ENCODE measurements at regions not wholly inside any gene's neighbourhood (a gene's known extent, or its start where the extent isn't known, plus 50 kb on each side); places are given as distances from the start of the nearest gene placed in this dataset.

DNA sequence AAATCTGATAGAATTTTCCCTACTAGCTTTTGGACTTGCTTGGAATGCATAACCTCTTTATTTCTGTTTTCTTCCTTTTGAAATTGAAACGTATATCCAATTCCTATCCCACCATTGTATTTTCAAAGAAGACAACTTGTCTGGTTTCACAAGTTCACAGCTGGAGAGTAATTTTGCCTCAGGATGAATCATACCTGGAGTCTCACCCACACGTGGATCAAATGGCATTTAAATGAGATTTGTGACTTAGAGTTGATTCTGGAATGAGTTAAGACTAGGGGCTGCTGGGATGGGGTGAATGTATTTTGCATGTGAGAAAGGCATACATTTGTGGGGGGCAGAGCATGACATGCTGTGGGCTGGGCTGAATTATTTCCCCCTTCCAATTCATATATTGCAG lies 516.5 kb upstream of the MGAT4C start:
- Histone ChIP-seq H3K27ac (no peak overlapping the region), H3K4me3 (no peak overlapping the region)
- TF ChIP-seq CTCF (IDR thresholded peaks at IDR 0.05), result no peak
- no peak for DNase-seq (ENCODE audit: low spot score)

DNA sequence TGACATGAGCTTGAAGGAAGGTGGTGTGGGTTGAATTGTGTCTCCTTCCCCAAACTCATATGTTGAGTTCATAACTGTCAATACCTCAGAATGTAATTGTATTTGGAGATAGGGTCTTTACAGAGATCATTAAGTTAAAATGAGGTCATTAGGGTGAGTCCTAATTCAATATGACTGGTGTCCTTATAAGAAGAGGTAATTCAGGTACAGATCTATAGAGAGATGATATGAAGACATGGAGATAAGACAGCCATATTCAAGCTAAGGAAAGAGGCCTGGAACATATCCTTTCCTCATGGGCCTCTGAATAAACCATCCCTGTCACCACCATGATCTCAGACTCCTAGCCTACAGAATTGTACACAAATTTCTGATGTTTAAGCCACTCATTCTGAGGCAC lies 514.7 kb upstream of the MGAT4C start:
- no peak for TF ChIP-seq CTCF (IDR thresholded peaks at IDR 0.05)
- H3K27ac ChIP-seq, result no peak overlapping the region
- H3K4me3 ChIP-seq, result no peak overlapping the region
- no peak for DNase-seq (ENCODE audit: low spot score)

- Histone ChIP-seq H3K4me3 (no peak overlapping the region), H3K27ac (no peak overlapping the region)
- TF ChIP-seq CTCF (IDR thresholded peaks at IDR 0.05), result no peak
- no peak for DNase-seq (ENCODE audit: low spot score)
These were observed 492.7 kb upstream of the MGAT4C start for GRCh38 chr12:86748894-86749293.

DNA sequence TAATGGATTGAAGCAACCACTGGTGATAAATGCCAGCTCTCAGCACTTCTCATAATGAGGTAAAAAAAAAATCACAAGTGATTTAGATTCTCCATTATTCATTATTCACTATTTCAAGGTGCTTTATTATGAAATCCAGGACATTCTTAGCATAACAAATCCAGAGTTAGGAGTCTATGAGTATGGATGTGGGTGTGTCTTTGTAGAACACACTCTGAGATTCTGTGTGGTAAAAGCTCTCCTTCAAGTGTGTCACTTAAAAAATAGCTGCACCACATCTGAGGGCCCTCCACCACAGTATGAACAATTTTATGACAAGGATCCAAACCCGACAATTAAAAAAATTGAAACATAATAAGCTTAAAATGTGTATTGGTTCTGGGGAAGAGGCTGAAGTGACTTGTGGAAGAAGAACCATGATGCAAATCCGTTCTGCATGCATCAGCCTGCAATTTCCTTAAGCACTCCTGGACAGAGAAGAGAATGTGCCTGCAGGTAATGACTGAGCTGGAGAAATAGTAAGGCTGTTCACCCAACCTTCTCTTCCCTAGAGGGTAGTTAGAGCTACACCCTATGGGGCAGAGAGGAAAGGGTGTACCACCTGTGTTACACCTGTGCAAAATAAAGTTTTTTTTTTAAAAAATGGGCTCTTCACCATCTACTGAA lies 488.5 kb upstream of the MGAT4C start:
- no peak for DNase-seq (ENCODE audit: low spot score)
- no peak for TF ChIP-seq CTCF (IDR thresholded peaks at IDR 0.05)
- Histone ChIP-seq H3K27ac (no peak overlapping the region), H3K4me3 (no peak overlapping the region)

GRCh38 chr12:86743875-86744536 lies 487.8 kb upstream of the MGAT4C start:
- DNase-seq (ENCODE audit: low spot score), result no peak
- TF ChIP-seq CTCF (IDR thresholded peaks at IDR 0.05), result no peak
- H3K27ac ChIP-seq, result no peak overlapping the region

GRCh38 chr12:86741531-86741930 lies 485.3 kb upstream of the MGAT4C start:
- no peak for DNase-seq (ENCODE audit: low spot score)
- Histone ChIP-seq H3K27ac (no peak overlapping the region), H3K4me3 (no peak overlapping the region)
- no peak for TF ChIP-seq CTCF (IDR thresholded peaks at IDR 0.05)

More at GRCh38 chr12:86743875-86744536, 487.8 kb upstream of the MGAT4C start:
- H3K4me3 ChIP-seq, result no peak overlapping the region

- Histone ChIP-seq H3K4me3 (no peak overlapping the region), H3K27ac (no peak overlapping the region)
- TF ChIP-seq CTCF (IDR thresholded peaks at IDR 0.05), result no peak
- no peak for DNase-seq (ENCODE audit: low spot score)
These were observed 479.7 kb upstream of the MGAT4C start for GRCh38 chr12:86735851-86736250.

All from coronary artery (tissue), 2 donors.